Kidney epithelial cell (primary cell): ENCODE measurements at regions not wholly inside any gene's neighbourhood (a gene's known extent, or its start where the extent isn't known, plus 50 kb on each side); places are given as distances from the start of the nearest gene placed in this dataset.

ENCODE experiments used
- DNase-seq: peaks from one replicate; pipeline ENCODE4 v3.0.0-alpha.2; 2010; ENCODE audit warnings: low read depth
- H3K27me3 ChIP-seq: 2 replicates; pipeline ENCODE4 v1.6.0; 2011; ENCODE audit warnings: low read length; ENCODE audit not compliant: control insufficient read depth, insufficient read depth
- H3K36me3 ChIP-seq: 2 replicates; pipeline ENCODE4 v1.5.1; 2011; ENCODE audit warnings: low read length; ENCODE audit not compliant: control insufficient read depth, insufficient read depth
- H3K4me3 ChIP-seq: 2 replicates; pipeline ENCODE4 v1.5.1; 2011; ENCODE audit warnings: low read depth, mild to moderate bottlenecking, control low read depth, low read length
- CTCF ChIP-seq: IDR thresholded peaks from 2 replicates; pipeline ENCODE4 v1.5.1; 2011; ENCODE audit warnings: mild to moderate bottlenecking, moderate library complexity, low read length, control low read depth, inconsistent platforms; ENCODE audit not compliant: insufficient read depth, poor library complexity, severe bottlenecking

- Histone ChIP-seq H3K36me3 (no peaks in the 10 kb centered on the region), H3K27me3 (no peaks in the 10 kb centered on the region), H3K4me3 (no peak overlapping the region)
- TF ChIP-seq CTCF = no peak
- no peak for DNase-seq
Observed at GRCh38 chr15:35168464-35168863, 83.4 kb upstream of the NANOGP8 start.

GRCh38 chr15:35167675-35168074 is 82.6 kb upstream of the NANOGP8 start:
- TF ChIP-seq CTCF = no peak
- DNase-seq = no peak
- H3K4me3 ChIP-seq = no peak overlapping the region
- H3K27me3 ChIP-seq = no peaks in the 10 kb centered on the region
- no peaks in the 10 kb centered on the region for H3K36me3 ChIP-seq

GRCh38 chr15:35166730-35167359 is 81.8 kb upstream of the NANOGP8 start:
- Histone ChIP-seq H3K36me3 (no peaks in the 10 kb centered on the region), H3K4me3 (no peak overlapping the region), H3K27me3 (no peaks in the 10 kb centered on the region)
- no peak for DNase-seq
- no peak for TF ChIP-seq CTCF

- no peaks in the 10 kb centered on the region for H3K36me3 ChIP-seq
- no peaks in the 10 kb centered on the region for H3K27me3 ChIP-seq
- DNase-seq = no peak
- H3K4me3 ChIP-seq = no peak overlapping the region
- TF ChIP-seq CTCF = no peak
Observed at GRCh38 chr15:35161694-35162093, 76.6 kb upstream of the NANOGP8 start.

GRCh38 chr15:35159170-35159569 is 74.1 kb upstream of the NANOGP8 start:
- H3K27me3 ChIP-seq = no peaks in the 10 kb centered on the region
- no peak overlapping the region for H3K4me3 ChIP-seq
- DNase-seq = no peak
- TF ChIP-seq CTCF = no peak
- H3K36me3 ChIP-seq = no peaks in the 10 kb centered on the region

GRCh38 chr15:35151782-35152181 is 66.7 kb upstream of the NANOGP8 start:
- no peaks in the 10 kb centered on the region for H3K27me3 ChIP-seq
- no peaks in the 10 kb centered on the region for H3K36me3 ChIP-seq
- no peak for DNase-seq
- H3K4me3 ChIP-seq = no peak overlapping the region
- TF ChIP-seq CTCF = no peak
